Keratinocyte (primary cell): ENCODE measurements at regions not wholly inside any gene's neighbourhood (a gene's known extent, or its start where the extent isn't known, plus 50 kb on each side); places are given as distances from the start of the nearest gene placed in this dataset.

Experiments used
- DNase-seq: peaks from one replicate; pipeline ENCODE4 v3.0.0-alpha.2; 2011; ENCODE audit warnings: low read depth, missing footprints, low spot score
- FAIRE-seq: peaks from 2 replicates; lab custom pipeline; 2011; peaks lifted over from hg19 to GRCh38; lab: Jason Lieb, UNC
- H2AFZ ChIP-seq: 2 replicates; pipeline ENCODE4 v1.6.0; 2012; ENCODE audit warnings: low read length, control low read depth, inconsistent platforms; ENCODE audit not compliant: control insufficient read depth
- H3K27ac ChIP-seq: 2 replicates; pipeline ENCODE4 v1.5.1; 2011; ENCODE audit warnings: low read length; ENCODE audit not compliant: control insufficient read depth, insufficient read depth
- H3K27me3 ChIP-seq: 3 replicates; pipeline ENCODE4 v1.6.0; 2011; ENCODE audit warnings: low read length; ENCODE audit not compliant: control insufficient read depth, insufficient read depth; ENCODE audit errors: extremely low read depth
- H3K36me3 ChIP-seq, 2 experiments: 2 replicates in 1 of 2; 3 replicates in 1 of 2; pipeline ENCODE4 v1.5.1; 2011; ENCODE audit warnings: low read length in 2 of 2, mild to moderate bottlenecking in 1 of 2; ENCODE audit not compliant: control insufficient read depth in 2 of 2, insufficient read depth in 2 of 2; ENCODE audit errors: extremely low read depth in 1 of 2
- H3K4me1 ChIP-seq: 3 replicates; pipeline ENCODE4 v1.5.1; 2011; ENCODE audit warnings: low read length; ENCODE audit not compliant: control insufficient read depth, insufficient read depth; ENCODE audit errors: extremely low read depth
- H3K4me2 ChIP-seq: 3 replicates; pipeline ENCODE4 v1.6.0; 2011; ENCODE audit warnings: low read depth, low read length; ENCODE audit not compliant: control insufficient read depth, insufficient read depth; ENCODE audit errors: extremely low read depth
- H3K4me3 ChIP-seq, 3 experiments: fragments of 200-600 bp in 1 of 3; sonication (generic) in 1 of 3; 2 replicates in 2 of 3; 3 replicates in 1 of 3; pipeline ENCODE4 v1.5.1; 2011 to 2016; ENCODE audit warnings: low read length in 3 of 3, mild to moderate bottlenecking in 3 of 3, control low read depth in 2 of 3, inconsistent platforms in 1 of 3, low read depth in 1 of 3, mixed read lengths in 1 of 3, mixed run types in 1 of 3, moderate library complexity in 1 of 3; ENCODE audit not compliant: control insufficient read depth in 2 of 3, insufficient read depth in 2 of 3; ENCODE audit errors: extremely low read depth in 1 of 3
- H3K79me2 ChIP-seq: 2 replicates; pipeline ENCODE4 v1.6.0; 2012; ENCODE audit warnings: low read length; ENCODE audit not compliant: control insufficient read depth, insufficient read depth
- H3K9ac ChIP-seq: 3 replicates; pipeline ENCODE4 v1.6.0; 2011; ENCODE audit warnings: low read length; ENCODE audit not compliant: control insufficient read depth, insufficient read depth; ENCODE audit errors: extremely low read depth
- H3K9me1 ChIP-seq: 3 replicates; pipeline ENCODE4 v1.6.0; 2011; ENCODE audit warnings: low read length; ENCODE audit not compliant: control insufficient read depth, insufficient read depth; ENCODE audit errors: extremely low read depth
- H3K9me3 ChIP-seq: 2 replicates; pipeline ENCODE4 v1.5.1; 2012; ENCODE audit warnings: low read depth, low read length; ENCODE audit not compliant: control insufficient read depth
- H4K20me1 ChIP-seq: 3 replicates; pipeline ENCODE4 v1.6.0; 2011; ENCODE audit warnings: low read length; ENCODE audit not compliant: control insufficient read depth, insufficient read depth; ENCODE audit errors: extremely low read depth
- EZH2 ChIP-seq: IDR thresholded peaks from one replicate; pipeline ENCODE4 v1.6.1; 2012; ENCODE audit warnings: inconsistent platforms, mild to moderate bottlenecking, low read length, moderate library complexity
- dilution Hi-C: fragments of 300-500 bp; cut with MboI; formaldehyde crosslinking; loops from one replicate; pipeline ENCODE4 v1.7.0; 2020; ENCODE audit warnings: low sequenced_read_pairs; ENCODE audit not compliant: extremely low pct_ligation_motif_present
- TF ChIP-seq, protein P1 (sequence below), 3 experiments: IDR thresholded peaks in 1 of 3; conservative IDR thresholded peaks in 1 of 3; optimal IDR thresholded peaks in 1 of 3; 2 replicates in 2 of 3; 3 replicates in 1 of 3; pipeline versions ENCODE3 to v1.5.1; 2011; ENCODE audit warnings: low read length in 3 of 3, mild to moderate bottlenecking in 3 of 3, moderate library complexity in 2 of 3, control low read depth in 1 of 3, inconsistent platforms in 1 of 3; ENCODE audit not compliant: insufficient read depth in 2 of 3; ENCODE audit errors: extremely low read depth in 1 of 3

DNA sequence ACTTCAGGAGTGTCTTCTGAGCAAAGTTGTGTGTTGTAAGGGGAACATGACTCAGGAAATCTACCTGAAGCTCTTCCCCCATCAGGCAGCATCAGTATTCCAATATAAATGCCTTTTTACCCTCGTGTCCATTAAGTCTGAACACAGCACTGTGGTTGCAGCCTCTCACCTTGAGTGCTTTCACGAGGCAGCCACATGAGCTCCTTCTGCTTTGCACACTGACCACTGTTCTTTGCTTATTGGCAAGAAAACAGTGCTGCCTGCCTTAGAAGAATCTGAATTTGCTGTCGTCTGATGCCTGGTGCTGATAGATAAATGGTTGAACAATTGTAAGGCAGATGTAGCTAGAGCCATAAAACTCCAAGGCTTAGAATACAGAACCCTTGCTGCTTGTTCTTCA, 139.6 kb upstream of the WDR1 start:
- DNase-seq (no peak), FAIRE-seq (no peak)
- H3K9ac ChIP-seq: no peak overlapping the region
- H2AFZ ChIP-seq: no peak overlapping the region
- peaks cover 21% of the 10 kb centered on the region for H3K4me1 ChIP-seq
- H3K36me3 ChIP-seq: no peaks in the 10 kb centered on the region
- no peak overlapping the region for H3K27ac ChIP-seq
- H3K27me3 ChIP-seq: no peaks in the 10 kb centered on the region
- TF ChIP-seq, protein P1, sequence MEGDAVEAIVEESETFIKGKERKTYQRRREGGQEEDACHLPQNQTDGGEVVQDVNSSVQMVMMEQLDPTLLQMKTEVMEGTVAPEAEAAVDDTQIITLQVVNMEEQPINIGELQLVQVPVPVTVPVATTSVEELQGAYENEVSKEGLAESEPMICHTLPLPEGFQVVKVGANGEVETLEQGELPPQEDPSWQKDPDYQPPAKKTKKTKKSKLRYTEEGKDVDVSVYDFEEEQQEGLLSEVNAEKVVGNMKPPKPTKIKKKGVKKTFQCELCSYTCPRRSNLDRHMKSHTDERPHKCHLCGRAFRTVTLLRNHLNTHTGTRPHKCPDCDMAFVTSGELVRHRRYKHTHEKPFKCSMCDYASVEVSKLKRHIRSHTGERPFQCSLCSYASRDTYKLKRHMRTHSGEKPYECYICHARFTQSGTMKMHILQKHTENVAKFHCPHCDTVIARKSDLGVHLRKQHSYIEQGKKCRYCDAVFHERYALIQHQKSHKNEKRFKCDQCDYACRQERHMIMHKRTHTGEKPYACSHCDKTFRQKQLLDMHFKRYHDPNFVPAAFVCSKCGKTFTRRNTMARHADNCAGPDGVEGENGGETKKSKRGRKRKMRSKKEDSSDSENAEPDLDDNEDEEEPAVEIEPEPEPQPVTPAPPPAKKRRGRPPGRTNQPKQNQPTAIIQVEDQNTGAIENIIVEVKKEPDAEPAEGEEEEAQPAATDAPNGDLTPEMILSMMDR (optimal IDR thresholded peaks at IDR 0.05 in 1 of 3, IDR thresholded peaks at IDR 0.05 in 1 of 3, conservative IDR thresholded peaks at IDR 0.05 in 1 of 3; ENCODE audit: extremely low read depth in 1 of 3, insufficient read depth in 2 of 3, low read length in 3 of 3): no peak
- no peak for TF ChIP-seq EZH2
- no peak overlapping the region for H3K4me3 ChIP-seq
- dilution Hi-C loops: no loop called here
- H3K79me2 ChIP-seq: no peaks in the 10 kb centered on the region
- H3K9me3 ChIP-seq: no peaks in the 10 kb centered on the region
- no peaks in the 10 kb centered on the region for H4K20me1 ChIP-seq
- H3K4me2 ChIP-seq: no peak overlapping the region
- H3K9me1 ChIP-seq: no peaks in the 10 kb centered on the region

DNA sequence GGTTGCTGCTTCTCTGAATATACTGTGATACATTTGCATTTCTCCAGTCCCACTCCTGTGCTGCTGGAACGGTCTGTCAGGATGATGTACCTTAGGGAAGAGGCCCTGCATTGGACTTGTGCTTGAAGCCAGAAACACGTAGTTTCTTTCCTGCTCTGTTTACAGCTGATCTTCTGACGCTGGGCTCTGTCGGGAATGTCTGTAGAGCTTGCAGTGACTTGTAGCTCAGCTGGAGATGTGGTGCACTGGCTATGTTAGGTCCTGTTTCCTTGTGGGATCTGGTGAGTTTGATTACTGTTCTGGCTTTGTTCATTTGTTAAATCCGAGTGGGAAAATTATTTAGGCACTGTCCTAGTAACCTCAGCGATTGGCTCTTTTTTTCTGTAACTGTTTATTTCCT, 137.2 kb upstream of the WDR1 start:
- no peaks in the 10 kb centered on the region for H3K9me1 ChIP-seq
- H3K79me2 ChIP-seq: no peaks in the 10 kb centered on the region
- peak overlapping the region; percentile 34 for H3K4me2 ChIP-seq
- H3K4me3 ChIP-seq: no peak overlapping the region
- H4K20me1 ChIP-seq: no peaks in the 10 kb centered on the region
- DNase-seq (no peak), FAIRE-seq (peak; percentile 98)
- dilution Hi-C loops: no loop called here
- H3K9ac ChIP-seq: no peak overlapping the region
- H3K27me3 ChIP-seq: no peaks in the 10 kb centered on the region
- peaks cover 17% of the 10 kb centered on the region for H3K4me1 ChIP-seq
- peak overlapping the region; percentile 28 for H2AFZ ChIP-seq
- H3K36me3 ChIP-seq: no peaks in the 10 kb centered on the region
- H3K9me3 ChIP-seq: no peaks in the 10 kb centered on the region
- no peak overlapping the region for H3K27ac ChIP-seq
- TF ChIP-seq EZH2: no peak
- TF ChIP-seq, protein P1 (optimal IDR thresholded peaks at IDR 0.05 in 1 of 3, IDR thresholded peaks at IDR 0.05 in 1 of 3, conservative IDR thresholded peaks at IDR 0.05 in 1 of 3; ENCODE audit: extremely low read depth in 1 of 3, insufficient read depth in 2 of 3, low read length in 3 of 3): no peak
